Nephron (organoid): ENCODE measurements at regions not wholly inside any gene's neighbourhood (a gene's known extent, or its start where the extent isn't known, plus 50 kb on each side); places are given as distances from the start of the nearest gene placed in this dataset.
"Not testable (repeated sequence)": the region's sequence is repeated elsewhere in the genome, so short reads cannot be mapped to it uniquely, and the experiment has no call there.

Source experiments
- H3K27ac Mint-ChIP-seq, 3 experiments: 2 replicates each; pipeline ENCODE4 v1.8.0; 2020; ENCODE audit warnings: mixed read lengths in 3 of 3, mild to moderate bottlenecking in 2 of 3, moderate library complexity in 1 of 3
- H3K27me3 Mint-ChIP-seq: 2 replicates; pipeline ENCODE4 v1.8.0; 2021; ENCODE audit warnings: low read depth, mild to moderate bottlenecking, moderate library complexity, mixed read lengths
- H3K36me3 Mint-ChIP-seq: 2 replicates; pipeline ENCODE4 v1.8.0; 2020; ENCODE audit warnings: low read depth, mixed read lengths
- H3K4me1 Mint-ChIP-seq: 2 replicates; pipeline ENCODE4 v1.8.0; 2020; ENCODE audit warnings: mixed read lengths
- H3K4me3 Mint-ChIP-seq, 3 experiments: 2 replicates each; pipeline ENCODE4 v1.8.0; 2020; ENCODE audit warnings: mild to moderate bottlenecking in 3 of 3, mixed read lengths in 3 of 3, moderate library complexity in 2 of 3
- H3K9me3 Mint-ChIP-seq: 2 replicates; pipeline ENCODE4 v1.8.0; 2020; ENCODE audit warnings: mixed read lengths
- TF ChIP-seq, protein P1 (sequence below), 3 experiments: fragments of 200-600 bp; sonication (generic); IDR thresholded peaks; one replicate each; pipeline ENCODE4 v1.5.0; 2021; ENCODE audit warnings: antibody characterized with exemption in 3 of 3; ENCODE audit not compliant: unreplicated experiment in 3 of 3

DNA sequence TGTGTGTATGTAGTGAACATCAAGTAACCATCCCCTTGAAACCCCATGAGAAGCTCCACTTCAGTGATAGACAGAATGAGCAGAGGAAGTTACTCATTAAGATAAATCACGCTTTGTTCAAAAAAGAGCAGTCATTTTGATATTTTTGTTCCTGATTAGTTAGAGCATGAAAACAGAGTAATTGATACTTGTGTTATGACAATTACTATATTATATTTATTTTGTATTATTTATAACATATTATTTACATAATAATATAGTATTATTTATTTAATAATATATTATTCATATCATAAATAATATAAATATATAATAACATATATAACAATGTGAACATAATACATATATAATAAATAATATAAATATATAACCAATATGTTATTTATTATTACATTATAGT lies 580.9 kb downstream of the SOX5 start:
- H3K4me3 Mint-ChIP-seq = no peak overlapping the region
- no peak overlapping the region for H3K27ac Mint-ChIP-seq
- no peaks in the 10 kb centered on the region for H3K27me3 Mint-ChIP-seq
- peaks cover 2% of the 10 kb centered on the region for H3K9me3 Mint-ChIP-seq
- no peaks in the 10 kb centered on the region for H3K36me3 Mint-ChIP-seq
- TF ChIP-seq, protein P1, sequence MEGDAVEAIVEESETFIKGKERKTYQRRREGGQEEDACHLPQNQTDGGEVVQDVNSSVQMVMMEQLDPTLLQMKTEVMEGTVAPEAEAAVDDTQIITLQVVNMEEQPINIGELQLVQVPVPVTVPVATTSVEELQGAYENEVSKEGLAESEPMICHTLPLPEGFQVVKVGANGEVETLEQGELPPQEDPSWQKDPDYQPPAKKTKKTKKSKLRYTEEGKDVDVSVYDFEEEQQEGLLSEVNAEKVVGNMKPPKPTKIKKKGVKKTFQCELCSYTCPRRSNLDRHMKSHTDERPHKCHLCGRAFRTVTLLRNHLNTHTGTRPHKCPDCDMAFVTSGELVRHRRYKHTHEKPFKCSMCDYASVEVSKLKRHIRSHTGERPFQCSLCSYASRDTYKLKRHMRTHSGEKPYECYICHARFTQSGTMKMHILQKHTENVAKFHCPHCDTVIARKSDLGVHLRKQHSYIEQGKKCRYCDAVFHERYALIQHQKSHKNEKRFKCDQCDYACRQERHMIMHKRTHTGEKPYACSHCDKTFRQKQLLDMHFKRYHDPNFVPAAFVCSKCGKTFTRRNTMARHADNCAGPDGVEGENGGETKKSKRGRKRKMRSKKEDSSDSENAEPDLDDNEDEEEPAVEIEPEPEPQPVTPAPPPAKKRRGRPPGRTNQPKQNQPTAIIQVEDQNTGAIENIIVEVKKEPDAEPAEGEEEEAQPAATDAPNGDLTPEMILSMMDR (IDR thresholded peaks at IDR 0.05; ENCODE audit: unreplicated experiment in 3 of 3) = no peak
- no peaks in the 10 kb centered on the region for H3K4me1 Mint-ChIP-seq

DNA sequence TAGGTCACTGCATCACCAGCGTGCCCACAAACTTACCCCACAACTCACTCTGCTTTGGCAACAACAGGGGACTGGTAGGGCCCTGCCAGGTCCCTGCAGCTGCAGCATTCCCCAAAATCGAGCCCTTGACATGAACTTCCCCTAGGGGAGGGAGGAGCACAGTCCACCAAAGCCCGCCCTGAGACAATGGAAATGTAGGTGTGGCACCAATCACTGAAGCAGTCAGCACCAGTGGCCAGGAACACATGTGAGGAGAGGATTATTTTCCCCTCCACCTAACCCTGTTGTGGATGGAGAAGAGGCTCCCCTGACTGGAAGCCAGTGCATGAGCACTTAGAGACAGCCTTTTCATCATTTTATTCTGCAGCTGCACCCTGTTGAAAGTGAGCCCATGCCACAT lies 573.8 kb downstream of the SOX5 start:
- peaks cover 5% of the 10 kb centered on the region for H3K36me3 Mint-ChIP-seq
- H3K9me3 Mint-ChIP-seq = peaks cover 32% of the 10 kb centered on the region
- TF ChIP-seq, protein P1 (IDR thresholded peaks at IDR 0.05; ENCODE audit: unreplicated experiment in 3 of 3) = no peak
- no peaks in the 10 kb centered on the region for H3K4me1 Mint-ChIP-seq
- no peak overlapping the region for H3K27ac Mint-ChIP-seq
- no peak overlapping the region for H3K4me3 Mint-ChIP-seq
- H3K27me3 Mint-ChIP-seq = peaks cover 6% of the 10 kb centered on the region

- no peak overlapping the region for H3K27ac Mint-ChIP-seq
- TF ChIP-seq, protein P1 (IDR thresholded peaks at IDR 0.05; ENCODE audit: unreplicated experiment in 3 of 3) = no peak
- H3K27me3 Mint-ChIP-seq = peaks cover 6% of the 10 kb centered on the region
- H3K9me3 Mint-ChIP-seq = peaks cover 32% of the 10 kb centered on the region
- no peaks in the 10 kb centered on the region for H3K4me1 Mint-ChIP-seq
- H3K4me3 Mint-ChIP-seq = no peak overlapping the region
- peaks cover 5% of the 10 kb centered on the region for H3K36me3 Mint-ChIP-seq
Observed at GRCh38 chr12:23376238-23376637, 573.2 kb downstream of the SOX5 start.

GRCh38 chr12:23380419-23381100 lies 568.9 kb downstream of the SOX5 start:
- H3K36me3 Mint-ChIP-seq = peaks cover 5% of the 10 kb centered on the region
- no peak overlapping the region for H3K4me3 Mint-ChIP-seq
- TF ChIP-seq, protein P1 (IDR thresholded peaks at IDR 0.05; ENCODE audit: unreplicated experiment in 3 of 3) = no peak
- H3K27me3 Mint-ChIP-seq = peaks cover 2% of the 10 kb centered on the region
- H3K4me1 Mint-ChIP-seq = no peaks in the 10 kb centered on the region
- no peak overlapping the region for H3K27ac Mint-ChIP-seq
- peaks cover 30% of the 10 kb centered on the region for H3K9me3 Mint-ChIP-seq

DNA sequence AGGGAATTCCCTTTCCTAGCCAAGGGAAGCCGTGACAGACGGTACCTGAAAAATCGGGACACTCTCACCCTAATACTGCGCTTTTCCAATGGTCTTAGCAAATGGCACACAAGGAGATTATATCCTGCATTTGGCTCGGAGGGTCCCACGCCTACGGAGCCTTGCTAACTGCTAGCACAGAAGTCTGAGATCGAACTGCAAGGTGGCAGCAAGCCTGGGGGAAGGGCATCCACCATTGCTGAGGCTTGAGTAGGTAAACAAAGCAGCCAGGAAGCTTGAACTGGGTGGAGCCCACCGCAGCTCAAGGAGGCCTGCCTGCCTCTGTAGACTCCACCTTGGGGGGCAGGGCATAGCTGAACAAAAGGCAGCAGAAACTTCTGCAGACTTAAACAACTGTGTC lies 560.6 kb downstream of the SOX5 start:
- H3K27me3 Mint-ChIP-seq, H3K4me3 Mint-ChIP-seq, H3K27ac Mint-ChIP-seq, H3K36me3 Mint-ChIP-seq, H3K4me1 Mint-ChIP-seq: not testable (repeated sequence)
- H3K9me3 Mint-ChIP-seq = peaks cover 28% of the 10 kb centered on the region

- not testable (repeated sequence) for H3K27me3 Mint-ChIP-seq, H3K4me1 Mint-ChIP-seq, H3K27ac Mint-ChIP-seq, H3K36me3 Mint-ChIP-seq, H3K4me3 Mint-ChIP-seq
- H3K9me3 Mint-ChIP-seq = peaks cover 28% of the 10 kb centered on the region
Observed at GRCh38 chr12:23389315-23389714, 560.2 kb downstream of the SOX5 start.

DNA sequence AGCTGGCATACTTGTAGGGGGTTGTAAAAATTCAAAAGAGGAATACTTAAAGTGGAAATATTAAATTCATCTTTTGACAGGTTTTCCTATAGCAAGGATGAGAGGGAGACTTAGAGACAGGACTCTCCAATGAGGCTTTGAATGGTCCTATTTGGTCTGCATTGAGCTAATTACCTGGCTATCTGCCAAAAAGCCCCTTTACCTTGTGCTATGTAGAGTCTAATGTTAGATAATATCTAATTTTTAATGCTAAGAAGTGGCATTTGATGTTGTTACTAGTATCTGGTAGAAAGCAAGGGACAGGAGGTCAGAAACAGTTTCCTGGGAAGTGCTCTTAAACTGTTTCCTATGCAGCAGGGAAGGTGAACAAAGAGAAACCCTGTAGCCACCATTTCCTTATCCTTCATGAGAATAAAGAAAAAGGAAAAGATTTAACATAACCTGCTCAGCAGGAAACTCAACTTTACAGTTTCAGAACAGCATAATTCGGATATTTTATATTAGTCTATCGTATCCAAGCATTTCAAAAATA lies 550.0 kb downstream of the SOX5 start:
- Mint-ChIP-seq H3K4me1 (no peaks in the 10 kb centered on the region), H3K27me3 (no peaks in the 10 kb centered on the region), H3K4me3 (no peak overlapping the region), H3K9me3 (peaks cover 2% of the 10 kb centered on the region), H3K27ac (no peak overlapping the region), H3K36me3 (no peaks in the 10 kb centered on the region)
- TF ChIP-seq, protein P1 (IDR thresholded peaks at IDR 0.05; ENCODE audit: unreplicated experiment in 3 of 3) = no peak
